ENCODE measurements at regions not wholly inside any gene's neighbourhood (a gene's known extent, or its start where the extent isn't known, plus 50 kb on each side); places are given as distances from the start of the nearest gene placed in this dataset.

- no peak for DNase-seq
- Histone ChIP-seq H3K27ac (no peak overlapping the region), H3K36me3 (replicated peaks) (no peaks in the 10 kb centered on the region), H3K4me3 (ENCODE audit: low read depth, low read length) (no peak overlapping the region), H3K27me3 (replicated peaks) (no peaks in the 10 kb centered on the region)
- in situ Hi-C loops (cut with HindIII; ENCODE audit: low pct_ligation_motif_present, low sequenced_read_pairs): no loop called here
- TF ChIP-seq CTCF (IDR thresholded peaks at IDR 0.05; ENCODE audit: low read depth, low read length, missing control alignments): no peak
Measured at GRCh38 chr6:169082093-169082492, 171.6 kb downstream of the THBS2 start.

GRCh38 chr6:169081248-169081647, 172.4 kb downstream of the THBS2 start:
- TF ChIP-seq CTCF (IDR thresholded peaks at IDR 0.05; ENCODE audit: low read depth, low read length, missing control alignments): no peak
- DNase-seq: no peak
- in situ Hi-C loops (cut with HindIII; ENCODE audit: low pct_ligation_motif_present, low sequenced_read_pairs): no loop called here
- no peak overlapping the region for H3K27ac ChIP-seq
- no peaks in the 10 kb centered on the region for H3K36me3 ChIP-seq (replicated peaks)
- no peak overlapping the region for H3K4me3 ChIP-seq (ENCODE audit: low read depth, low read length)
- no peaks in the 10 kb centered on the region for H3K27me3 ChIP-seq (replicated peaks)

DNA sequence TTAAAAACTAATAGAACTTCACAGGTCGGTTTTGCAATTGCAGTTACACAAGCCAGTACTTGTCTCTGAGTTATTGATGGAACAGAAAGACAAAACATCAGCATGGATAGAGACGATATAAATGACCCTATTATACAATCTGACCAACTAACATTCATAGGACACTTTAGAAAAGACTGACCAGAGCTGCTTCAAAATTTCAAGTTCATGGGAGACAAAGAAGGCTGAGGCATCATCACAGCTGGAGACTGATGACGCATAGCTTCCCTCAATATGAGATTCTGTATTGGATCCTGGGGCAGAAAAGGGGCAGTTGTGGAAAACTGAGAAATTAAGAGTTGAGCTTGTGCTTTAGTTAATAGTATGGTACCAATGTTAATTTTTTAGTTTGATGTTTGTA, 174.0 kb downstream of the THBS2 start:
- H3K4me3 ChIP-seq (ENCODE audit: low read depth, low read length): no peak overlapping the region
- in situ Hi-C loops (cut with HindIII; ENCODE audit: low pct_ligation_motif_present, low sequenced_read_pairs): no loop called here
- H3K27me3 ChIP-seq (replicated peaks): no peaks in the 10 kb centered on the region
- peak; percentile 59 for DNase-seq
- no peak for TF ChIP-seq CTCF (IDR thresholded peaks at IDR 0.05; ENCODE audit: low read depth, low read length, missing control alignments)
- H3K36me3 ChIP-seq (replicated peaks): no peaks in the 10 kb centered on the region
- peak overlapping the region; percentile 16 for H3K27ac ChIP-seq

GRCh38 chr6:169078399-169079145, 175.1 kb downstream of the THBS2 start:
- H3K36me3 ChIP-seq (replicated peaks): no peaks in the 10 kb centered on the region
- in situ Hi-C loops (cut with HindIII; ENCODE audit: low pct_ligation_motif_present, low sequenced_read_pairs): no loop called here
- DNase-seq: no peak
- no peak overlapping the region for H3K27ac ChIP-seq
- H3K4me3 ChIP-seq (ENCODE audit: low read depth, low read length): no peak overlapping the region
- H3K27me3 ChIP-seq (replicated peaks): no peaks in the 10 kb centered on the region
- TF ChIP-seq CTCF (IDR thresholded peaks at IDR 0.05; ENCODE audit: low read depth, low read length, missing control alignments): no peak

DNA sequence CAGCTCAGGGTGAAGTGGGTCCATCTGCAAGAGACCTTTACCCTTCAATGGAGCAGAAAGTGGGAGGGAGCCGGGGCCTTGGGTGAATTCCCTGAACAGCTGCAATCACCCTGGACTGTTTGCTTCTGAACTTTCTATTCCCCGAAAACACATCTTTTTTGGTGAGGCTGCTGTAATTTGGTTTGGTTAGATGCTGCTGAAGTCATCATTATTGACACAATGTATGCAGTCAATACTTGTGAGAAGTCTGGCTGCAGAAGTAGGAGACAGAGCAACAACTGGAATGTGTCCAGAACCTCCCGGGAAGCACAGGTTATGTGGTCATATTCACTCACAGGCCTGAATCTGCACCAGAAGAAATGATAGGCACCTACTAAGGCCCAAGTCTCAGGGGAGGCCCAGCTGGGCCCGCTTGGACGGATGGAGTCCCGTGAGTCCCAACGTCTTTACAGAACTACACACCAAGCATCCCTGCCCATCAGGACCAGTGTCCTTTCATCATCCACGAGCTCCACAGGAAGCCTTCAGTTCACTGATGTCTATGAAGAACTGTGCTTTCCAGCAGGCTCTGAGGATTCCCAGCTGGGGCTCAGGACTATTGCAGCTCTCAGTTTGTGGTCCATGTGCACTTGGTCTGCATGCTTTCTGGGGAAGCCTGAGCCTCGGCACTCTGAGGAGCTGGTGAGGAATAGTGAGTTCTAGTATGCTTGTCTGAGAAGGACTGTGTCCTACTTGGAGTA, 177.6 kb downstream of the THBS2 start:
- Histone ChIP-seq H3K27ac (no peak overlapping the region), H3K4me3 (ENCODE audit: low read depth, low read length) (no peak overlapping the region), H3K36me3 (replicated peaks) (no peaks in the 10 kb centered on the region), H3K27me3 (replicated peaks) (no peaks in the 10 kb centered on the region)
- no peak for DNase-seq
- in situ Hi-C loops (cut with HindIII; ENCODE audit: low pct_ligation_motif_present, low sequenced_read_pairs): no loop called here
- TF ChIP-seq CTCF (IDR thresholded peaks at IDR 0.05; ENCODE audit: low read depth, low read length, missing control alignments): no peak

Measured in brain microvascular endothelial cell (primary cell).